ENCODE measurements at regions not wholly inside any gene's neighbourhood (a gene's known extent, or its start where the extent isn't known, plus 50 kb on each side); places are given as distances from the start of the nearest gene placed in this dataset.

DNA sequence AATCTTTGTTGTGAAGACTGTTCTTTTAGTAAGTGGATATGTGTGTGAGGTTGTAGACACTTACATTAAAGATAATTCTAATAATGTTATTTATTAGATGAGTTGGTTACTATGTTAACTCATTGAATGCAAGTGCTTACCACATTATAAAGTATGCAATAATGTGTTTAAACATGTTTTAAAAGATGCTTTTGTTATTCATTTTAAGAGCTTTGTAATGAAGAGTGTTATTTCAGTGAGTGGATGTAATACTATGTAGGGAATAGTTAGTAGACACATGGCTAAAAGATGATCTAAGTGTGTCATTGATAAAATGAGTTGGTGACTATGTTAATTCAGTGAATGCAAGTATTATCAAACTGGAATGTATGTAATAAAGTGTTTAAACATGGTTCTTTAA lies 70.0 kb upstream of the VOPP1 start:
- intact Hi-C loops (cut with micrococcal nuclease), result loop anchor here (5.0 to 10.0 kb wide), 3 partner anchors 90 to 463 kb away; partner anchors contain the start of genes CHCHD2 and ZNF713
- no peaks in the 10 kb centered on the region for H3K27me3 Mint-ChIP-seq (ENCODE audit: low read depth)
- no peaks in the 10 kb centered on the region for H3K36me3 Mint-ChIP-seq (ENCODE audit: low read depth)
- no peak for DNase-seq
- H3K9me3 Mint-ChIP-seq, result peaks cover 5% of the 10 kb centered on the region
- H3K4me1 Mint-ChIP-seq (ENCODE audit: low read depth), result peaks cover 7% of the 10 kb centered on the region
- no peak overlapping the region for H3K4me3 Mint-ChIP-seq
- no peak overlapping the region for H3K27ac Mint-ChIP-seq
- CTCF ChIA-PET, result interaction anchor here (0.8 to 2.7 kb wide), 8 partner anchors 12 to 430 kb away, joined by 3 to 13 read pairs (median 4); no protein-coding TSS in a partner anchor

DNA sequence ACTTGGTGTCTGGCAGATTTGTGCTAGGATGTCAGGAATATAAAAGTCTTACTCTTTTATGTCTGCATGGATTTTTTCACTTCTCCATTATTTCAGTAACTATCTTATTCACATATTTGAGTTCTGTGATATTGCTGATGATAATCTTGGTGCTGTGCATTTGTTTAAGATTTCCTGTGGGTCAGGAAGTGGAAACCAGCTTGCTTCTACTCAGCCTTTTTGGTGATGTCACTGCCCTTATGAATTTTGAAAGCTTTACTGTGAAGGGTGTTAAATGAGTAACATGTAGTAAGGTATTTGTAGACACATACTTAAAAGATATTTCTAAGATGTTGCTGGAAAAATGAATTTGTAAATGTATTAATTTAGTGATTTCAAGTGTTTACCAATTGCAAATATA lies 69.5 kb upstream of the VOPP1 start:
- peaks cover 5% of the 10 kb centered on the region for H3K9me3 Mint-ChIP-seq
- H3K4me3 Mint-ChIP-seq, result no peak overlapping the region
- DNase-seq, result peak; percentile 23
- peaks cover 7% of the 10 kb centered on the region for H3K4me1 Mint-ChIP-seq (ENCODE audit: low read depth)
- H3K27me3 Mint-ChIP-seq (ENCODE audit: low read depth), result no peaks in the 10 kb centered on the region
- CTCF ChIA-PET, result interaction anchor here (0.5 to 2.7 kb wide), 15 partner anchors 12 to 433 kb away, joined by 3 to 13 read pairs (median 4); partner anchors contain the start of gene NIPSNAP2
- intact Hi-C loops (cut with micrococcal nuclease), result loop anchor here (1.0 to 10.0 kb wide), 6 partner anchors 90 to 463 kb away; partner anchors contain the start of genes CHCHD2, NIPSNAP2 and ZNF713
- no peak overlapping the region for H3K27ac Mint-ChIP-seq
- no peaks in the 10 kb centered on the region for H3K36me3 Mint-ChIP-seq (ENCODE audit: low read depth)

DNA sequence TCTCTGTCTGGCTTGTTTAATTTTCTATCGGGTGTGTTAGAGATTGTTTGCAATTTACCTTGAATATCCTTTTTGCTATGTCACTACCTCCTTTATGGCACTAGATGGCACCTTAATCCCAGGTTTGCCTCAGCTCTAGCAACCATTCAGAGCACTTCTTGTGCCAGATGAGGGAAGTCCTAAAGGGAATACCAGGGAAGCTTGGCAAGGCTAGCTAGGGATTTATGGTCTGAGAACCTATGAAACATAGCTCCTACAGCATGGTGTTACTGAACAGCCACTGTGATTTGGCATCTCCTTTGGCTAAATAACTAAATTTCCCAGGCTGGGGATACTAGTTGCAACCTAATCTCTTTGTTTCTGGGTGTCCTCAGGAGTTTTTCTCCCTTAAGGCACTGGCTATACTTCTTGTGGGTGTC lies 69.0 kb upstream of the VOPP1 start:
- no peak overlapping the region for H3K4me3 Mint-ChIP-seq
- H3K36me3 Mint-ChIP-seq (ENCODE audit: low read depth), result no peaks in the 10 kb centered on the region
- H3K27ac Mint-ChIP-seq, result no peak overlapping the region
- peaks cover 5% of the 10 kb centered on the region for H3K9me3 Mint-ChIP-seq
- intact Hi-C loops (cut with micrococcal nuclease), result loop anchor here (1.0 to 10.0 kb wide), 6 partner anchors 91 to 464 kb away; partner anchors contain the start of genes CHCHD2, NIPSNAP2 and ZNF713
- H3K27me3 Mint-ChIP-seq (ENCODE audit: low read depth), result no peaks in the 10 kb centered on the region
- peak; percentile 46 for DNase-seq
- peaks cover 7% of the 10 kb centered on the region for H3K4me1 Mint-ChIP-seq (ENCODE audit: low read depth)
- CTCF ChIA-PET, result interaction anchor here (0.5 to 2.7 kb wide), 14 partner anchors 11 to 434 kb away, joined by 3 to 13 read pairs (median 4); partner anchors contain the start of gene NIPSNAP2

DNA sequence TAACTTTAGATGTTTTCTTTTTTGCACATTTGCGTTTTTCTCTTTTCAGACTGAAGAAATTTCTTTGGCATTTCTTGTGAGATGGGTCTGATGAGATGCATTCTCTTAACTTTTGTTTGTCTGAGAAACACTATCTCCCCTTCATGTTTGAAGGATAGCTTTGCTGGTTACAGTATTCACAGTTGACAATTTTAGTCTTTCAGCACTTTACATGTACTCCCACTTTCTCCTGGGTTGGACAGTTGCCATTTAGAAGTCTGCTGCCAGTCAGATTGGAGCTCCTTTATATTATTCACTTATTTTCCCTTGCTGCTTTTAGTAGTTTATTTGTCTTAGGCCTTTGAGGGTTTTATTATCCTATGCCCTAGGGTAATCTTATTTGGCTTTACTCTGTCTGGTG lies 67.3 kb upstream of the VOPP1 start:
- CTCF ChIA-PET, result interaction anchor here (0.7 kb wide), 1 partner anchor 324 kb away, joined by 3 read pairs; the partner anchor contains the start of gene NIPSNAP2
- H3K27ac Mint-ChIP-seq, result no peak overlapping the region
- no peaks in the 10 kb centered on the region for H3K27me3 Mint-ChIP-seq (ENCODE audit: low read depth)
- no peak overlapping the region for H3K4me3 Mint-ChIP-seq
- no peaks in the 10 kb centered on the region for H3K36me3 Mint-ChIP-seq (ENCODE audit: low read depth)
- peaks cover 7% of the 10 kb centered on the region for H3K4me1 Mint-ChIP-seq (ENCODE audit: low read depth)
- DNase-seq, result no peak
- H3K9me3 Mint-ChIP-seq, result peaks cover 5% of the 10 kb centered on the region
- intact Hi-C loops (cut with micrococcal nuclease), result loop anchor here (5.0 to 10.0 kb wide), 3 partner anchors 93 to 465 kb away; partner anchors contain the start of genes CHCHD2 and ZNF713

DNA sequence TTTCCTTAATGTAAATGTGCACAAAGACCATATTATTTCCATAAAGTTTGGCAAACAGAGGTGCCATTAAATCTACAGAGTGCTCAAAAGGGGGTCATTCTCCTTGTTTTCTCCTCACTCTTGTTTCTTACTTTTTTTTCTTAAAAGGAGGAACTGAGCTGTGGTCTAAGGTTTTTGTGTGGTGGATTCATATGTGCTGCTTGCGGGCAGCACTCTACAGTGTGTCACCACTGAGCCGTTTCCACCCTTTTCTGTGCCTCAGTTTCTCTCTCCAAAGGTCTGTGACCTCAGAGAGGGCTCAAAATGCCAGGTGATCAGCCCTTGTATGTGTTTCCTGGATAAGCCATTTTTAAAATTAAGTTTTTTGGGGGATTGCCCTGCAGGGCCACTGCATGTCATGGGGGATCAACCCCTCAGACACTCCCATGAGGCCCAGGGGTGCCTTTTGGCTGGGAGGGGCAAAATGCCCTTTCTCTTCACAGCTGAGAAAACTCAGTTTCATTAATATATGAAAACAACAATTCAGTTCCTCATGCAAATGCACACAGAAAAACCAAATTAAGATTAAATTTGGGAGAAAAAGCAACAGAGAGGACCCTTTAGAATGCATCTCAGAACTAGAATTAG lies 56.9 kb upstream of the VOPP1 start:
- H3K4me1 Mint-ChIP-seq (ENCODE audit: low read depth), result no peaks in the 10 kb centered on the region
- no peak overlapping the region for H3K4me3 Mint-ChIP-seq
- CTCF ChIA-PET, result interaction anchor here (2.0 to 2.3 kb wide), 2 partner anchors 12 to 36 kb away, joined by 7 read pairs; no protein-coding TSS in a partner anchor
- H3K36me3 Mint-ChIP-seq (ENCODE audit: low read depth), result no peaks in the 10 kb centered on the region
- peaks cover 5% of the 10 kb centered on the region for H3K9me3 Mint-ChIP-seq
- intact Hi-C loops (cut with micrococcal nuclease), result no loop called here
- H3K27ac Mint-ChIP-seq, result no peak overlapping the region
- DNase-seq, result no peak
- peaks cover 13% of the 10 kb centered on the region for H3K27me3 Mint-ChIP-seq (ENCODE audit: low read depth)

DNA sequence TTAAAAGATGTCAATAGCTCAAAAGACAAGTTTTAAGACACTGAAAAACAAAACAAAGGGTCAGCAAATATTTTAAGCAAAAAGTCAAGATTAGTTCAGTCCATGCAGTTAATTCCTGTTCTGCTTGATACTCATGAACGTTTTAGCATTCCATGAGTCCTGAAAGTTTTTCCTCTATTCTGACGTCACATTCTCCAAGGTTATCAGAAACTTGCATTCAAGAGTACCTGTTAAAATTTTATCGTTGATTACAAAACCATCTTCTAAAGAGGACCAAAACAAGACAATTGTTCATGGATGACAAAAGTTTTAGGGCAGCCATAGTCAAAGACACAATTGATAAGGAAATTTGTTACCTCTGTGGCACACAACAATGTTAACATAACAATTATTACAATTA lies 52.5 kb upstream of the VOPP1 start:
- H3K4me3 Mint-ChIP-seq, result no peak overlapping the region
- H3K36me3 Mint-ChIP-seq (ENCODE audit: low read depth), result no peaks in the 10 kb centered on the region
- no peak overlapping the region for H3K27ac Mint-ChIP-seq
- H3K9me3 Mint-ChIP-seq, result peaks cover 6% of the 10 kb centered on the region
- H3K4me1 Mint-ChIP-seq (ENCODE audit: low read depth), result no peaks in the 10 kb centered on the region
- no peak for DNase-seq
- intact Hi-C loops (cut with micrococcal nuclease), result no loop called here
- H3K27me3 Mint-ChIP-seq (ENCODE audit: low read depth), result peaks cover 18% of the 10 kb centered on the region
- CTCF ChIA-PET, result no interaction called here

DNA sequence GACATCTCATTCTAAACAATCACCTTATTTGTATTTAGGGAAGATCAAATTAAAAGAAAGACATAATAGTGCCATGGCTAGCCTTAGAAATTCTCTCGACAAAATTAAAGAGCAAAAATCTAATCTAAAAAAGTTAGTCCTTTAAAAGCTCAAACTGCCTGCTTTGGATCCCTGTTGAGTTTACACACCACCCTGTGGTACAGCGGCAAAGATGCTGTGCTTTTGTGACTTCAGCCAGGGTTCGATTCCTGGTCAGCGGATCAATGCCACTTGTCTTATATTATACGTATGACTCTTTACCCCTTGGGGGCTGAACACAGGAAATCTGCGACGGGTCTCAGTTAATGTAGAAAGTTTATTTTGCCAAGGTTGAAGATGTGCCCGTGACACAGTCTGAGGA lies 51.3 kb upstream of the VOPP1 start:
- Mint-ChIP-seq H3K4me3 (no peak overlapping the region), H3K27ac (no peak overlapping the region), H3K4me1 (ENCODE audit: low read depth) (no peaks in the 10 kb centered on the region), H3K36me3 (ENCODE audit: low read depth) (peaks cover under 1% of the 10 kb centered on the region), H3K9me3 (peaks cover 10% of the 10 kb centered on the region), H3K27me3 (ENCODE audit: low read depth) (peaks cover 14% of the 10 kb centered on the region)
- CTCF ChIA-PET, result no interaction called here
- no peak for DNase-seq
- intact Hi-C loops (cut with micrococcal nuclease), result no loop called here

DNA sequence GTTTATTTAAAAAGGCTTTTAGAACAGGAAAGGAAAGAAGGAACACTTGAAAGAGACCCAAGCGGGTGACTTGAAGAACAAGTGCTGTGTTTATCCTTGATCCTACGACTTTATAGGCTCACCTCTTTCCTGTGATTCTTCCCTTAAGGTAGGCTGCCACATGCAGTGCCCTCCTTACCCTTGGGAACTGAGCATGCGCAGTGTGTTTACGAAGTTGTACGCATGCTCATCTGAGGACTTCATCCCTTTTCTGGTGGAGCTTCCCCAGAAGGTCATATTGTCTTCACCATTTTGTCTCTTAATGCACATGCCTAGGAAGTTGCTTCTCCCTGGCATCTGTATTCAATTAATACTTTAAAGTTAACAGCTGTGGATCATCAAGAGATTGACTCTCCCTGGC lies 49.9 kb upstream of the VOPP1 start:
- intact Hi-C loops (cut with micrococcal nuclease), result no loop called here
- peaks cover 10% of the 10 kb centered on the region for H3K27me3 Mint-ChIP-seq (ENCODE audit: low read depth)
- H3K4me1 Mint-ChIP-seq (ENCODE audit: low read depth), result no peaks in the 10 kb centered on the region
- H3K36me3 Mint-ChIP-seq (ENCODE audit: low read depth), result peaks cover 4% of the 10 kb centered on the region
- no peak overlapping the region for H3K4me3 Mint-ChIP-seq
- DNase-seq, result no peak
- H3K9me3 Mint-ChIP-seq, result peaks cover 15% of the 10 kb centered on the region
- H3K27ac Mint-ChIP-seq, result no peak overlapping the region
- CTCF ChIA-PET, result interaction anchor here (0.6 to 1.0 kb wide), 3 partner anchors 9 to 331 kb away, joined by 3 to 5 read pairs (median 4); no protein-coding TSS in a partner anchor
